GM23338 (cell line): ENCODE measurements at regions not wholly inside any gene's neighbourhood (a gene's known extent, or its start where the extent isn't known, plus 50 kb on each side); places are given as distances from the start of the nearest gene placed in this dataset.

Experiments
- ATAC-seq: fragments of 200-7000 bp; cut with Tn5 transposase; 3 replicates; pipeline ENCODE4 v1.9.1; 2020
- DNase-seq: peaks from one replicate; pipeline ENCODE4 v3.0.0-alpha.2; 2015; ENCODE audit warnings: low spot score
- H2AFZ ChIP-seq: fragments of 200-600 bp; sonication (generic); 2 replicates; pipeline ENCODE4 v1.8.0; 2016; ENCODE audit warnings: antibody characterized with exemption, mild to moderate bottlenecking, moderate library complexity
- H3F3A ChIP-seq: fragments of 200-600 bp; sonication (generic); replicated peaks from 2 replicates; pipeline ENCODE4 v1.8.0; 2017; ENCODE audit warnings: antibody characterized with exemption, mixed run types, low read depth
- H3K27ac ChIP-seq: fragments of 200-600 bp; sonication (generic); 2 replicates; pipeline ENCODE4 v1.6.1; 2016; ENCODE audit warnings: low read depth
- H3K27me3 ChIP-seq: fragments of 200-600 bp; sonication (generic); 2 replicates; pipeline ENCODE4 v1.8.0; 2016; ENCODE audit warnings: mild to moderate bottlenecking, mixed run types, moderate library complexity; ENCODE audit not compliant: insufficient read depth
- H3K36me3 ChIP-seq: fragments of 200-600 bp; sonication (generic); 2 replicates; pipeline ENCODE4 v1.8.0; 2016; ENCODE audit warnings: mild to moderate bottlenecking; ENCODE audit not compliant: insufficient read depth
- H3K4me1 ChIP-seq: fragments of 200-600 bp; sonication (generic); 2 replicates; pipeline ENCODE4 v1.8.0; 2016; ENCODE audit warnings: mild to moderate bottlenecking, moderate library complexity; ENCODE audit not compliant: insufficient read depth
- H3K4me2 ChIP-seq: fragments of 200-600 bp; sonication (generic); 2 replicates; pipeline ENCODE4 v1.7.1; 2017; ENCODE audit warnings: mixed run types
- H3K4me3 ChIP-seq: fragments of 200-600 bp; sonication (generic); 2 replicates; pipeline ENCODE4 v1.6.1; 2016; ENCODE audit warnings: mixed run types
- H3K79me2 ChIP-seq: fragments of 200-600 bp; sonication (generic); replicated peaks from 2 replicates; pipeline ENCODE4 v1.8.0; 2017; ENCODE audit warnings: mild to moderate bottlenecking; ENCODE audit not compliant: insufficient read depth
- H3K9me2 ChIP-seq: fragments of 200-600 bp; sonication (generic); 2 replicates; pipeline ENCODE4 v1.8.0; 2017; ENCODE audit not compliant: insufficient read depth
- H4K20me1 ChIP-seq: fragments of 200-600 bp; sonication (generic); replicated peaks from 2 replicates; pipeline ENCODE4 v1.8.0; 2017; ENCODE audit warnings: mild to moderate bottlenecking; ENCODE audit not compliant: insufficient read depth
- H3K27ac Mint-ChIP-seq: 2 replicates; pipeline ENCODE4 v1.8.0; 2020; ENCODE audit warnings: inconsistent platforms, mild to moderate bottlenecking, moderate library complexity, mixed read lengths
- H3K27me3 Mint-ChIP-seq: 3 replicates; pipeline ENCODE4 v1.8.0; 2022; ENCODE audit warnings: low read depth, mild to moderate bottlenecking, moderate library complexity, mixed read lengths, inconsistent platforms; ENCODE audit not compliant: insufficient read depth, poor library complexity
- H3K36me3 Mint-ChIP-seq: 3 replicates; pipeline ENCODE4 v1.8.0; 2021; ENCODE audit warnings: low read depth, mild to moderate bottlenecking, inconsistent platforms, moderate library complexity, mixed read lengths
- H3K4me1 Mint-ChIP-seq: 3 replicates; pipeline ENCODE4 v1.8.0; 2020; ENCODE audit warnings: mild to moderate bottlenecking, inconsistent platforms, mixed read lengths
- H3K4me3 Mint-ChIP-seq: 3 replicates; pipeline ENCODE4 v1.8.0; 2021; ENCODE audit warnings: moderate library complexity, mild to moderate bottlenecking, inconsistent platforms, mixed read lengths
- H3K9me3 Mint-ChIP-seq: 3 replicates; pipeline ENCODE4 v1.8.0; 2020; ENCODE audit warnings: moderate library complexity, mild to moderate bottlenecking, inconsistent platforms, mixed read lengths
- CREB1 ChIP-seq: fragments of 250-450 bp; sonication (Bioruptor Pico); IDR thresholded peaks from 2 replicates; pipeline ENCODE4 v1.5.0; 2020; ENCODE audit warnings: low read depth, mild to moderate bottlenecking, moderate library complexity
- CTCF ChIP-seq, 2 experiments: fragments of 200-600 bp in 1 of 2; sonication (generic) in 1 of 2; conservative IDR thresholded peaks; 2 replicates each; pipeline versions ENCODE4 v1.5.1 to v1.6.1; 2016 to 2017; ENCODE audit warnings: antibody characterized with exemption in 2 of 2, low read depth in 2 of 2, mild to moderate bottlenecking in 2 of 2, moderate library complexity in 1 of 2
- ETS1 ChIP-seq: IDR thresholded peaks from 2 replicates; pipeline ENCODE4 v1.6.1; 2016; ENCODE audit warnings: antibody characterized with exemption
- EZH2 ChIP-seq: fragments of 200-600 bp; sonication (generic); IDR thresholded peaks from one replicate; pipeline ENCODE4 v1.8.0; 2017; ENCODE audit warnings: antibody characterized with exemption, mild to moderate bottlenecking, low read depth; ENCODE audit not compliant: unreplicated experiment
- JUNB ChIP-seq: IDR thresholded peaks from one replicate; pipeline ENCODE4 v1.6.1; 2016; ENCODE audit warnings: antibody characterized with exemption; ENCODE audit not compliant: unreplicated experiment
- NANOG ChIP-seq: IDR thresholded peaks from 2 replicates; pipeline ENCODE4 v1.6.1; 2016; ENCODE audit warnings: antibody characterized with exemption, borderline replicate concordance
- POLR2AphosphoS5 ChIP-seq: IDR thresholded peaks from 2 replicates; pipeline ENCODE4 v1.6.1; 2016; ENCODE audit warnings: antibody characterized with exemption, low read depth
- REST ChIP-seq: IDR thresholded peaks from one replicate; pipeline ENCODE4 v1.6.1; 2018; ENCODE audit warnings: antibody characterized with exemption; ENCODE audit not compliant: unreplicated experiment
- STAT1 ChIP-seq: IDR thresholded peaks from one replicate; pipeline ENCODE4 v1.6.1; 2016; ENCODE audit warnings: antibody characterized with exemption; ENCODE audit not compliant: unreplicated experiment
- ZNF114 ChIP-seq: fragments of 250-450 bp; sonication (Bioruptor Pico); IDR thresholded peaks from 2 replicates; pipeline ENCODE4 v1.5.0; 2020; ENCODE audit warnings: mild to moderate bottlenecking, moderate library complexity
- ZNF331 ChIP-seq: fragments of 250-450 bp; sonication (Bioruptor Pico); IDR thresholded peaks from 2 replicates; pipeline ENCODE4 v1.5.0; 2020; ENCODE audit warnings: low read depth, mild to moderate bottlenecking, moderate library complexity

- no peaks in the 10 kb centered on the region for H3K79me2 ChIP-seq
- H3K4me2 ChIP-seq, result no peak overlapping the region
- Mint-ChIP-seq H3K4me1 (peaks cover under 1% of the 10 kb centered on the region; the same call in 2 of the 3 replicates), H3K27me3 (no peaks in the 10 kb centered on the region), H3K27ac (no peak overlapping the region), H3K4me3 (no peak overlapping the region), H3K36me3 (no peaks in the 10 kb centered on the region), H3K9me3 (peaks cover 4% of the 10 kb centered on the region)
- H3F3A ChIP-seq, result no peaks in the 10 kb centered on the region
- no peak for TF ChIP-seq EZH2
- ATAC-seq (no peak), DNase-seq (no peak)
- peaks cover under 1% of the 10 kb centered on the region; the same call in 1 of the 2 replicates for H3K4me1 ChIP-seq
- no peaks in the 10 kb centered on the region for H3K36me3 ChIP-seq
- no peak overlapping the region for H3K4me3 ChIP-seq
- no peaks in the 10 kb centered on the region for H4K20me1 ChIP-seq
- no peak overlapping the region for H2AFZ ChIP-seq
- 0 out of 2 replicates have a peak, but pooled peaks cover 7% of the 10 kb centered on the region for H3K9me2 ChIP-seq
- H3K27me3 ChIP-seq, result no peaks in the 10 kb centered on the region
- no peak overlapping the region for H3K27ac ChIP-seq
Observed at GRCh38 chr2:76000425-76000824, 289.7 kb upstream of the GCFC2 start.

GRCh38 chr2:75998451-75998850 lies 287.7 kb upstream of the GCFC2 start:
- Histone ChIP-seq H3K36me3 (no peaks in the 10 kb centered on the region), H3K4me1 (no peaks in the 10 kb centered on the region), H3K27me3 (no peaks in the 10 kb centered on the region), H3K27ac (no peak overlapping the region), H3K4me3 (no peak overlapping the region), H3K4me2 (no peak overlapping the region), H3F3A (no peaks in the 10 kb centered on the region), H3K9me2 (0 out of 2 replicates have a peak, but pooled peaks cover 7% of the 10 kb centered on the region), H3K79me2 (no peaks in the 10 kb centered on the region), H4K20me1 (no peaks in the 10 kb centered on the region), H2AFZ (no peak overlapping the region)
- no peak for ATAC-seq
- Mint-ChIP-seq H3K9me3 (peaks cover 7% of the 10 kb centered on the region), H3K4me1 (no peaks in the 10 kb centered on the region; the same call in 2 of the 3 replicates), H3K27me3 (no peaks in the 10 kb centered on the region), H3K27ac (no peak overlapping the region), H3K36me3 (peaks cover 4% of the 10 kb centered on the region; the same call in 2 of the 3 replicates), H3K4me3 (no peak overlapping the region)
- no peak for DNase-seq
- no peak for TF ChIP-seq JUNB
- TF ChIP-seq CREB1 (CRISPR knock-in tag), result no peak
- TF ChIP-seq NANOG, result no peak
- TF ChIP-seq EZH2, result no peak
- no peak for TF ChIP-seq ETS1
- TF ChIP-seq POLR2AphosphoS5, result no peak
- TF ChIP-seq STAT1, result no peak
- no peak for TF ChIP-seq CTCF (conservative IDR thresholded peaks at IDR 0.05; ENCODE audit: low read depth in 2 of 2)
- TF ChIP-seq REST, result no peak
- no peak for TF ChIP-seq ZNF114
- TF ChIP-seq ZNF331 (CRISPR knock-in tag), result no peak
